CD4-positive, alpha-beta T cell treated with Interleukin-2 at 100 ng/mL for 4 hours (primary cell): ENCODE measurements at regions not wholly inside any gene's neighbourhood (a gene's known extent, or its start where the extent isn't known, plus 50 kb on each side); places are given as distances from the start of the nearest gene placed in this dataset.
"Not testable (repeated sequence)": the region's sequence is repeated elsewhere in the genome, so short reads cannot be mapped to it uniquely, and the experiment has no call there.

Experiments
- DNase-seq: peaks from one replicate; pipeline ENCODE4 v3.0.0-alpha.2; 2020; ENCODE audit warnings: low spot score

DNA sequence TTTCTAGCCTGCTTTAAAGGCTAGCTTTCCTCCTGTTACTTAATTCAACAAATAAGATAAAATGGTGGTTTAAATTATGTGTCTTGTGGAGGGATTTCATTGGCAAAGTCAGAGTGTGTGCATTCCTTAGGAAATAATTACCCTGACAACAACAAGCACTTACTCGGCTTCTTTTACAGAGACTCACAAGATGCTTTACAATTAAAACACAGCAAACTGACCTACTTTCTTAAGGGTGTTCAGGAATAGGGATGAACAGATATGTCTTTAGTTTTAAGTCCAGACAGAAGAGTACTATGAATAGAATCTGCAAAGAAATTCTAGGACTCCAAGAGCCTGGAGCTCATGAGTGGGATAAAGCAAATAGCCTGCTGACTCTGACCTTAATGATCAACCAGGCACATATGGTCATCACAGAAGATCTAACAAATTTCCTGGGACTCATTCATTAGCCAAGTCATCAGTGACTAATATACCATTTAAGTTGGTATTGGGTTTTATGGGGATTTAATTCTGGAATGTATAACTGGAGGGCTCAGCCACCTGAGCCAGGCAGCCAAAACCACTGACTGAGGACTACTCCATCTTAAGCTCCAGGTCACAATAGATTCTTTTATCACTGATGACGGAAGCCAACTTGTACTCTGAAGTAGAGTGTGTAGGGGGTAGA, 161.8 kb upstream of the RIMS1 start:
- DNase-seq = no peak

DNA sequence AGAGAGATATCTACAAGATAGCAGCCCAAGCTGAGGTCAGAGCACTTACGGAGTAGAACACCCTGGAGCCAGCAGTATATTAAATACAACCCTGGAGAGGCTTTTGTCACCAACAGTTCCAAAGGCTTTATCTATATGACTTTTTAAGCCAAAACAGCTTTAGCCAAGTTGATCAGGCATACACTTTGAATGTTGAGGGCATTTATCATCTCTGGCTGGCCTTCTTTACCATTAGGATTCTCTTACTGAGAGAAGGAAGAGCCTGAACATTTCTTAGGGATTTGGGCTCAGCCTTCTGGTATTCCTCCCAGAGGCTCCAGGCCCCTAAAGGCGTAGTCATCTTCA, 161.3 kb upstream of the RIMS1 start:
- no peak for DNase-seq

GRCh38 chr6:71726121-71726520, 160.2 kb upstream of the RIMS1 start:
- no peak for DNase-seq

DNA sequence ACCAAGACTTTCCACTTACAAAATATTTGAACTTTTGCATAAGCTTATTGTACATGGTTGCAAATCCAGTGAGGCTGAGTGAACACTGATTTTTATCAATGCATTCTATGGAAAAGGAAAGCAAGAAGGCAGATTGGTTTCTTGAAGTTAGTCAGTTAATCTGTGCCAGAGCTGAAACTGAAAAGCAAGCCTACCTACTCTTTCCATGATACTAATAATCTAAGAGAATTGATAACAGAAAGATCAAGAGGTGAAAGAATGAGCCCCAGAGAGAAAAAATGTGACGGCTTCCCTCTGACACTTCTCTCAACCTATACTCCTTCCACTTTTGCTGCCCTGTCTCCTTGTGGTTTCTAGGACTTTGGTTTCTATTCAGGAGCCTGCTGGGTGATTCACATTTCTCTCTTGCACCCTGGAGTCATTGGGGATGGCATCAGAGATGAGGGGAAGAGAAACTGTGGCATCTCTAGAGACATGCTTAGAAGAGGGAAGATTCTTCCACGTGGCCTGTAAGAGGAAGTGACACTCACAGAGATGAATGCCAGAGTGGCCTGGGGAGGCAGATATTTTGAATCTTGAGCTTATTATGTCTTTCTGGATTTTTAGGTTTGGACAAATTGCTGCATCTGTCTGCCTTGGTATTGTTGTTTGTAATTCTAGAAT, 158.6 kb upstream of the RIMS1 start:
- no peak for DNase-seq

DNA sequence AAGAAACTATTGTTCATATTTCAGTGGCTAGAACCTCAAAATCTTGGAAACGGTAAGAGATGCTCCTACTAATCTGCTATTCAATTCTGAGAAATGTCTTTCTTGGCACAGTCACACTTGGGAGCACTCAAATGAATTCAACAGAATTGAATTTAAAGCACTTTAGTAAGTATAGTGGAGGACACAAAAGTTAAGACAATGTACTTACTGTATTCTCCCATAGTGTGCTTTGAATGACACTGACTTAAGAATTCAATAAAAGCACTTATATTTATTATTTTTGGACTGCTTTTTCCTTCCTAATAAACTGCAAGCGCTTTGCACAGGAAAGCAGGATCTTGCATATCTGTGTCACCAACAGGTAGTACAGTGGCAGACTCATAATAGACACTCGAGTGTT, 156.1 kb upstream of the RIMS1 start:
- DNase-seq = no peak

DNA sequence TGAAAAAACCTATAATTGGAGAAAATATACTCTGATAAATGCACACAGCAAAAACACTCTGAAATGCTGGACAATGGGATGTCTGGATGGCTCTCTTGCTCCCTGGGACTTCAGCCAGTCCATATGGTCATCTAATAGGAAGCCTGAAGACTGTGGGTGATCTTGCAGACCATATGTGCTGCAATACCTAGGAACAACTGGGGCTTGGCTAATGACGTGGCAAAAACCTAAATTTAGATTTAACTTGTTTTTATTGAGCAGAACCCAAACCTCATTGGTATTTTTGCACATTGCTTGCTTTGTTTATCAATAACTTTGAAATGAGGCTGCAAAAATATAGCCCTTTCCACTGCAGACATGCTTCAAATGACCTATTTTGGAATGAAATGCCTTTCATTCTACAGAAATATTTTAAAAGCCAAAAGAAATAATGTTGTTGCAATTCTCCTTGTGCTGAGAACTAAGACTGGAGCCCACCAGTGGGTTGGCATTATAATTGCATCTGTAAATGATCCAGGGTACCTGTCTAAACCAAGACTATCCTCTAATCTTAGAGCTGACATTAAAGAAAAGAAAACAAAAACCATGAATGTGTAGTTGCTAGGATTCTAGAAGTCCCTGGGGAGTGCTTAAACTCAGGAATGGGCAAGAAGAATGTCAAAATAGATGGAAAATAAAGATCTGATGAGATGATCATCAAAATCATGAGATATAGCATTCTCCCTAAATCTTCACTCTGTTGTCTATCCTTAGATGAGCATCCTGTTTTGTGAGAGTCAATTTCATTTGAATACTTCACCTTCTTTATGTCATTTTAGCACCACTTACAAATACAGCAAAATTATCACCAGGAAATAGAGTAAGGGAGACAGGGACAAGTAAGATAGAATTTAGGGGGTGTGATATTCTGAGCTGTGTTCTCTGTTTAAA, 152.1 kb upstream of the RIMS1 start:
- no peak for DNase-seq

- DNase-seq = no peak
Observed at GRCh38 chr6:71737953-71738352, 148.4 kb upstream of the RIMS1 start.

- no peak for DNase-seq
Observed at GRCh38 chr6:71745525-71745924, 140.8 kb upstream of the RIMS1 start.

- no peak for DNase-seq
Observed at GRCh38 chr6:71766146-71766760, 120.1 kb upstream of the RIMS1 start.

GRCh38 chr6:71766796-71767195, 119.6 kb upstream of the RIMS1 start:
- DNase-seq = no peak

- no peak for DNase-seq
Observed at GRCh38 chr6:71768356-71768755, 118.0 kb upstream of the RIMS1 start.

DNA sequence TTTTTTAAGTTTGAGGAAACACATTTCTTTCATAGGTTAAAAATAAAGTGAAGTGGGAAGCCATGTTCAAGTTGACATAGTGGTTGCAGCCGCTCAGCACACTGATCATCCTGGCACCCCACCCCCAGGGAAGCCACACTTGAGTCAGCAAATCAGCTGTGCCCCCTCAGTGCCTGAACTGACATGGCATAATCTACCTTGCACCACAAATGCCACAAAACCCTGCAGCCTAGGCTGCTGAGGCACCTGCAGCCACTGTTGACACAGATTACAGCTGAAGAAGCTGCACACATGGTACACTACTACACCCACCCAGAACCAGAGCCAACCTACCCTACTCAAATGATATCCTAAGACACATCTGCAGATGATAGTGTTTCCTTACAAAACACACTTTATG, 77.5 kb upstream of the RIMS1 start:
- no peak for DNase-seq

GRCh38 chr6:71810880-71811279, 75.5 kb upstream of the RIMS1 start:
- DNase-seq = no peak

- DNase-seq = no peak
Observed at GRCh38 chr6:71822625-71823024, 63.7 kb upstream of the RIMS1 start.

GRCh38 chr6:71832110-71832764, 54.1 kb upstream of the RIMS1 start:
- not testable (repeated sequence) for DNase-seq
